ENCODE measurements at regions not wholly inside any gene's neighbourhood (a gene's known extent, or its start where the extent isn't known, plus 50 kb on each side); places are given as distances from the start of the nearest gene placed in this dataset.

GRCh38 chr10:49243610-49244283 lies 55.2 kb upstream of the C10orf71 start:
- Mint-ChIP-seq H3K27ac (ENCODE audit: unreplicated experiment) (no peak overlapping the region), H3K27me3 (ENCODE audit: insufficient read depth, unreplicated experiment) (peaks cover 25% of the 10 kb centered on the region), H3K9me3 (ENCODE audit: unreplicated experiment) (no peaks in the 10 kb centered on the region), H3K4me3 (ENCODE audit: unreplicated experiment) (no peak overlapping the region), H3K36me3 (ENCODE audit: insufficient read depth, unreplicated experiment) (peaks cover 6% of the 10 kb centered on the region), H3K4me1 (ENCODE audit: low read depth, unreplicated experiment) (no peaks in the 10 kb centered on the region)
- intact Hi-C loops (cut with micrococcal nuclease; ENCODE audit: unreplicated experiment) = no loop called here
- H3K36me3 ChIP-seq (ENCODE audit: control insufficient read depth, insufficient read depth, low read length) = no peaks in the 10 kb centered on the region
- H3K4me3 ChIP-seq (ENCODE audit: low read depth, low read length) = no peak overlapping the region
- POLR2A ChIA-PET = interaction anchor here (0.6 kb wide), 1 partner anchor 488 kb away, joined by 6 read pairs; no protein-coding TSS in a partner anchor
- no peak for TF ChIP-seq CTCF (IDR thresholded peaks at IDR 0.05; ENCODE audit: insufficient read depth in 1 of 2, low read depth in 1 of 2, low read length in 1 of 2, severe bottlenecking in 1 of 2, unreplicated experiment in 1 of 2)
- H3K9me3 ChIP-seq = no peaks in the 10 kb centered on the region
- CTCF ChIA-PET = interaction anchor here (0.6 to 0.8 kb wide), 2 partner anchors 36 to 71 kb away, joined by 3 read pairs; no protein-coding TSS in a partner anchor
- no TSS peak for BruUV-seq (replicated peaks)
- no peak for DNase-seq
- H3K27me3 ChIP-seq (replicated peaks; ENCODE audit: control insufficient read depth, insufficient read depth, low read length) = no peaks in the 10 kb centered on the region
- H3K4me1 ChIP-seq = no peaks in the 10 kb centered on the region

DNA sequence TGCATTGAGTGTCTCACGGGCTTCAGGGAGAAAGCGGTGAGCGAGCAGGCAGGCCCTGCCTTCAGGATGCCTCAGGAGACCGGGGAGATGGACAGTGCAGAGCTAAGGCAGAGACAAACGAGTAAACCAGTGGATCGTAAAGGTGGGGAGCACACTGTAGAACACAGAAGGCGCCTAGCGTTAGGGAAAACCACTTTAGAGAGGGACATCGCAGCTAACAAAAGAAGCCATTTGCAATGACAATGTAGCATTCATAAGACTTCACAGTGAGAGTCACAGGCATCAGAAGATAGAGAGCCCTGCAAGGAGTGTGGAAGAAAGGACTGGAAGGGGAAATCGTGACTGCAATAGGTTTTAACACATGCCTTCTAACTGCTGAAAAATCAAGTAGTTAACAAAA lies 54.9 kb upstream of the TMEM273 start:
- TF ChIP-seq CTCF (IDR thresholded peaks at IDR 0.05; ENCODE audit: insufficient read depth in 1 of 2, low read depth in 1 of 2, low read length in 1 of 2, severe bottlenecking in 1 of 2, unreplicated experiment in 1 of 2) = no peak
- H3K4me1 Mint-ChIP-seq (ENCODE audit: low read depth, unreplicated experiment) = no peaks in the 10 kb centered on the region
- H3K4me3 Mint-ChIP-seq (ENCODE audit: unreplicated experiment) = no peak overlapping the region
- Histone ChIP-seq H3K4me1 (no peaks in the 10 kb centered on the region), H3K27me3 (replicated peaks; ENCODE audit: control insufficient read depth, insufficient read depth, low read length) (no peaks in the 10 kb centered on the region), H3K36me3 (ENCODE audit: control insufficient read depth, insufficient read depth, low read length) (no peaks in the 10 kb centered on the region), H3K9me3 (no peaks in the 10 kb centered on the region), H3K4me3 (ENCODE audit: low read depth, low read length) (no peak overlapping the region)
- CTCF ChIA-PET = interaction anchor here (0.8 kb wide), 1 partner anchor 36 kb away, joined by 3 read pairs; no protein-coding TSS in a partner anchor
- H3K9me3 Mint-ChIP-seq (ENCODE audit: unreplicated experiment) = peaks cover 3% of the 10 kb centered on the region
- H3K36me3 Mint-ChIP-seq (ENCODE audit: insufficient read depth, unreplicated experiment) = peaks cover 6% of the 10 kb centered on the region
- DNase-seq = no peak
- POLR2A ChIA-PET = no interaction called here
- no peak overlapping the region for H3K27ac Mint-ChIP-seq (ENCODE audit: unreplicated experiment)
- no TSS peak for BruUV-seq (replicated peaks)
- intact Hi-C loops (cut with micrococcal nuclease; ENCODE audit: unreplicated experiment) = no loop called here
- peaks cover 22% of the 10 kb centered on the region for H3K27me3 Mint-ChIP-seq (ENCODE audit: insufficient read depth, unreplicated experiment)

GRCh38 chr10:49242604-49243003 lies 54.4 kb upstream of the TMEM273 start:
- ChIA-PET CTCF (no interaction called here), POLR2A (no interaction called here)
- H3K27me3 Mint-ChIP-seq (ENCODE audit: insufficient read depth, unreplicated experiment) = peaks cover 24% of the 10 kb centered on the region
- BruUV-seq (replicated peaks) = no TSS peak
- Histone ChIP-seq H3K4me3 (ENCODE audit: low read depth, low read length) (no peak overlapping the region), H3K27me3 (replicated peaks; ENCODE audit: control insufficient read depth, insufficient read depth, low read length) (no peaks in the 10 kb centered on the region), H3K9me3 (no peaks in the 10 kb centered on the region), H3K4me1 (no peaks in the 10 kb centered on the region), H3K36me3 (ENCODE audit: control insufficient read depth, insufficient read depth, low read length) (no peaks in the 10 kb centered on the region)
- no peak for DNase-seq
- H3K9me3 Mint-ChIP-seq (ENCODE audit: unreplicated experiment) = peaks cover 6% of the 10 kb centered on the region
- peaks cover 6% of the 10 kb centered on the region for H3K36me3 Mint-ChIP-seq (ENCODE audit: insufficient read depth, unreplicated experiment)
- intact Hi-C loops (cut with micrococcal nuclease; ENCODE audit: unreplicated experiment) = no loop called here
- H3K27ac Mint-ChIP-seq (ENCODE audit: unreplicated experiment) = no peak overlapping the region
- H3K4me3 Mint-ChIP-seq (ENCODE audit: unreplicated experiment) = no peak overlapping the region
- no peak for TF ChIP-seq CTCF (IDR thresholded peaks at IDR 0.05; ENCODE audit: insufficient read depth in 1 of 2, low read depth in 1 of 2, low read length in 1 of 2, severe bottlenecking in 1 of 2, unreplicated experiment in 1 of 2)
- H3K4me1 Mint-ChIP-seq (ENCODE audit: low read depth, unreplicated experiment) = no peaks in the 10 kb centered on the region
